ENCODE measurements at regions not wholly inside any gene's neighbourhood (a gene's known extent, or its start where the extent isn't known, plus 50 kb on each side); places are given as distances from the start of the nearest gene placed in this dataset.

DNA sequence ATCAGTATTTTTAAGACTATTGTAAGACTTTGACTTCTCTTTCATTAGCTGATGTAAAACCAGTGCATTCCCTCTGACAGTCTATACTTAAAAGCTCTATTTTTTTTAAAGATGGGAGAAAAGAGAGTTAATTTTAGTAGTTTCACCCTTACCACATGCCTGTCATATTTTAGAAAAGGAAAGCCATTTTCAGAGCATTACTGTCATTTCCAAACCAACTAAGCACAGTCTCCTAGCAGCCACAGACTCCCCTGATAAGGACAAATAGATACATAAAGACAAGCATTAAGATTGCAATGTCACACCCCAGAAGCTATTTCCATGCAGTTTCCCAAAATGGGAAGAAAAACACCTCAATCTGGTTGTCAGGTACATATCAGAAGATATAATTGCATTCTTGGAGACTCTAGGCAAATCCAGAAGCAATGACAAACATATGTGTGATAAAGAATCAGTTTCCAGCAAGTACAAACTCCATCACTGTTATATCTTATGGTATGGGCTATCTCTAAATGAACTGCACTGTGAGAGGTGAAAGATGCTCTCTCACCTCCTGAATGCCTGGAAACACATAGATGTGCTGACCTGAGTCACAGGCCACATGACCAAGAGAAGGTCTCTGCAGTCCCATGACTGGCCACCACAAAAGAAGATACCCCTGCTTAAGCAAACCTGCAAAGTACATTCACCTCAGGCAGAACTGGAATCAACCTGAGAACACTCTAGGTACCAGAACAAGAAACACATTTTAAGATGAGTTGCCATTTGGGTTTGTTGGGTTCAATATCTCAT lies 303.3 kb downstream of the POU4F1 start:
- TF ChIP-seq CTCF (IDR thresholded peaks at IDR 0.05) = no peak
- H3K36me3 ChIP-seq = no peaks in the 10 kb centered on the region
- DNase-seq = no peak
- no peaks in the 10 kb centered on the region for H3K27me3 ChIP-seq
- H3K9ac ChIP-seq (ENCODE audit: low read depth in 2 of 2, low read length in 2 of 2) = no peak overlapping the region
- intact Hi-C loops (cut with DNase I) = no loop called here
- no peak overlapping the region for H3K27ac ChIP-seq
- H3K4me1 ChIP-seq = no peaks in the 10 kb centered on the region
- no peak overlapping the region for H3K4me3 ChIP-seq
- no peaks in the 10 kb centered on the region for H3K9me3 ChIP-seq

DNA sequence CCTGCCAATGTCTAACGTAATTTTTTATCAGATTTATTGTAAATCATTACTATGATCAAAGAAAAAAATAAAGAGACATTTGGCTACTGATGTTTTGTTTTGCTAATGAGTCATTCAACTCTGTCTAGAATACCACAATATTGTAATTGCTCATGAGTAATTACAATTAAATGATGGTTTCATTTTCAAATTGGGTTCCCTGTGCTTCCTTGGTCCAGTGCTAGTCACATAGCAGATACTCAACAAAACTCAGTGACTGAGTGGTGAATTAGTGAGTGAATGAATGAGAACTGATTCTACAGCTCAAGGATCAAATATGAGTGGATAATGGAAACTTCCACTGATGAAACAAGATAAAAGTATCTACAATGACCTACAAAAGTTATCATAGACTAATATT lies 304.7 kb downstream of the POU4F1 start:
- H3K9ac ChIP-seq (ENCODE audit: low read depth in 2 of 2, low read length in 2 of 2) = no peak overlapping the region
- intact Hi-C loops (cut with DNase I) = no loop called here
- no peak overlapping the region for H3K4me3 ChIP-seq
- no peaks in the 10 kb centered on the region for H3K36me3 ChIP-seq
- H3K27ac ChIP-seq = no peak overlapping the region
- DNase-seq = no peak
- no peaks in the 10 kb centered on the region for H3K9me3 ChIP-seq
- TF ChIP-seq CTCF (IDR thresholded peaks at IDR 0.05) = no peak
- no peaks in the 10 kb centered on the region for H3K4me1 ChIP-seq
- H3K27me3 ChIP-seq = no peaks in the 10 kb centered on the region

- Histone ChIP-seq H3K4me3 (no peak overlapping the region), H3K27me3 (no peaks in the 10 kb centered on the region), H3K27ac (no peak overlapping the region), H3K9ac (ENCODE audit: low read depth in 2 of 2, low read length in 2 of 2) (no peak overlapping the region), H3K4me1 (no peaks in the 10 kb centered on the region), H3K36me3 (no peaks in the 10 kb centered on the region), H3K9me3 (no peaks in the 10 kb centered on the region)
- DNase-seq = no peak
- intact Hi-C loops (cut with DNase I) = no loop called here
- no peak for TF ChIP-seq CTCF (IDR thresholded peaks at IDR 0.05)
Measured at GRCh38 chr13:78286748-78287147, 316.6 kb downstream of the POU4F1 start.

GRCh38 chr13:78265098-78265497 lies 338.3 kb downstream of the POU4F1 start:
- Histone ChIP-seq H3K36me3 (no peaks in the 10 kb centered on the region), H3K4me1 (no peaks in the 10 kb centered on the region), H3K4me3 (no peak overlapping the region), H3K27ac (no peak overlapping the region), H3K9ac (ENCODE audit: low read depth in 2 of 2, low read length in 2 of 2) (no peak overlapping the region), H3K27me3 (no peaks in the 10 kb centered on the region), H3K9me3 (no peaks in the 10 kb centered on the region)
- intact Hi-C loops (cut with DNase I) = no loop called here
- no peak for TF ChIP-seq CTCF (IDR thresholded peaks at IDR 0.05)
- DNase-seq = no peak

- no peaks in the 10 kb centered on the region for H3K27me3 ChIP-seq
- no peak for TF ChIP-seq CTCF (IDR thresholded peaks at IDR 0.05)
- H3K4me1 ChIP-seq = no peaks in the 10 kb centered on the region
- intact Hi-C loops (cut with DNase I) = no loop called here
- DNase-seq = no peak
- H3K9me3 ChIP-seq = no peaks in the 10 kb centered on the region
- no peak overlapping the region for H3K27ac ChIP-seq
- H3K4me3 ChIP-seq = no peak overlapping the region
- H3K9ac ChIP-seq (ENCODE audit: low read depth in 2 of 2, low read length in 2 of 2) = no peak overlapping the region
- H3K36me3 ChIP-seq = no peaks in the 10 kb centered on the region
Measured at GRCh38 chr13:78258304-78258703, 339.7 kb upstream of the EDNRB start.

Measured in colonic mucosa (tissue), 4 donors.